Fibroblast of pulmonary artery (primary cell): ENCODE measurements at regions not wholly inside any gene's neighbourhood (a gene's known extent, or its start where the extent isn't known, plus 50 kb on each side); places are given as distances from the start of the nearest gene placed in this dataset.

Source experiments
- DNase-seq: peaks from one replicate; pipeline ENCODE4 v3.0.0-alpha.2; 2010; ENCODE audit warnings: low read depth
- H3K4me3 ChIP-seq: replicated peaks from 2 replicates; pipeline ENCODE4 v1.5.1; 2011; ENCODE audit warnings: low read depth, mild to moderate bottlenecking, control low read depth, low read length, moderate library complexity
- CTCF ChIP-seq: IDR thresholded peaks from 2 replicates; pipeline ENCODE4 v1.5.1; 2011; ENCODE audit warnings: mild to moderate bottlenecking, control low read depth, low read length, inconsistent platforms; ENCODE audit errors: missing control alignments

GRCh38 chr7:145152589-145152988 is 316.7 kb upstream of the TPK1 start:
- no peak overlapping the region for H3K4me3 ChIP-seq
- no peak for DNase-seq
- no peak for TF ChIP-seq CTCF

GRCh38 chr7:145151676-145152075 is 315.8 kb upstream of the TPK1 start:
- no peak for TF ChIP-seq CTCF
- no peak overlapping the region for H3K4me3 ChIP-seq

GRCh38 chr7:145147865-145148264 is 312.0 kb upstream of the TPK1 start:
- no peak overlapping the region for H3K4me3 ChIP-seq
- no peak for DNase-seq
- no peak for TF ChIP-seq CTCF

More at GRCh38 chr7:145151676-145152075, 315.8 kb upstream of the TPK1 start:
- no peak for DNase-seq

GRCh38 chr7:145143685-145144084 is 307.8 kb upstream of the TPK1 start:
- DNase-seq, result no peak
- H3K4me3 ChIP-seq, result no peak overlapping the region
- TF ChIP-seq CTCF, result no peak

GRCh38 chr7:145134377-145134776 is 298.5 kb upstream of the TPK1 start:
- no peak overlapping the region for H3K4me3 ChIP-seq
- no peak for DNase-seq
- no peak for TF ChIP-seq CTCF

GRCh38 chr7:145123502-145123901 is 287.6 kb upstream of the TPK1 start:
- TF ChIP-seq CTCF, result no peak
- H3K4me3 ChIP-seq, result no peak overlapping the region
- DNase-seq, result no peak

GRCh38 chr7:145106001-145106400 is 270.1 kb upstream of the TPK1 start:
- no peak for TF ChIP-seq CTCF
- no peak overlapping the region for H3K4me3 ChIP-seq
- peak; percentile 3 for DNase-seq
